HG03575 (cell line): ENCODE measurements at regions not wholly inside any gene's neighbourhood (a gene's known extent, or its start where the extent isn't known, plus 50 kb on each side); places are given as distances from the start of the nearest gene placed in this dataset.

Experiments
- ATAC-seq: cut with Tn5 transposase; IDR thresholded peaks from one replicate; pipeline ENCODE4 v1.9.1; 2021; ENCODE audit not compliant: unreplicated experiment, insufficient number of reproducible peaks, low FRiP score; ENCODE audit errors: extremely low read depth

- no peak for ATAC-seq
Measured at GRCh38 chr18:67875060-67875459, 358.5 kb upstream of the DSEL start.

- no peak for ATAC-seq
Measured at GRCh38 chr18:67865400-67865799, 348.9 kb upstream of the DSEL start.

DNA sequence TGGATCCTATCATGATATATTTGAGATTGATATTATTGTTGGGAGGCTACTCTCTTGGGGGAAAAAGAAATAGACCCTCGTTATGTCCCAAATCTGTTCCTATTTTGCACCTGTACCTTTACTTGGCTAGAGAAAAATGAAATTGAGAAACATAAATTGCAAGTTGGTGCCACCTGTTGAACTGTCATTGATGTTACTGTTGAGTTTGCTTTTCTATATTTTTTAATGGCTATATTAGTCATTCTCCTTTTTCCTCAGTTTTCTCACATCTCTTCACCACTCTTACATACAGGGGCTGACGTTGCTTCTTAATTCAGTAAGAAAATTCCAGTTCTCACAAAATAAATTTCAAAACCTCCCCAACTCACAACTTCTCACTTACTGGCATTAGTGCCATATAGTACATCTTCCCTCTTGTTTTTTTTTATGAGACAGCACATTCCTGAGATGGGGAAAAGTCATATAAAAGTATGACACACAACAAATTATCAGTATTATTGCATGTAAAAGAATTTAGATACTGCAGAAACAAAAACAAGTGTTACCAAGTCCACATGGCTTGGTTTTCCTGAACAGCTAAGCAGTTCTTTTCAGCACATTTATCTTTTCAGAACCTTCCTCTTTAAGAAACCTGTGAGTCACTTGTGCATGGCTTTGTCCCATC lies 348.3 kb upstream of the DSEL start:
- no peak for ATAC-seq

GRCh38 chr18:67862069-67862468 lies 345.5 kb upstream of the DSEL start:
- ATAC-seq: no peak

GRCh38 chr18:67854340-67854739 lies 337.8 kb upstream of the DSEL start:
- no peak for ATAC-seq

- ATAC-seq: no peak
Measured at GRCh38 chr18:67846422-67847098, 330.0 kb upstream of the DSEL start.

DNA sequence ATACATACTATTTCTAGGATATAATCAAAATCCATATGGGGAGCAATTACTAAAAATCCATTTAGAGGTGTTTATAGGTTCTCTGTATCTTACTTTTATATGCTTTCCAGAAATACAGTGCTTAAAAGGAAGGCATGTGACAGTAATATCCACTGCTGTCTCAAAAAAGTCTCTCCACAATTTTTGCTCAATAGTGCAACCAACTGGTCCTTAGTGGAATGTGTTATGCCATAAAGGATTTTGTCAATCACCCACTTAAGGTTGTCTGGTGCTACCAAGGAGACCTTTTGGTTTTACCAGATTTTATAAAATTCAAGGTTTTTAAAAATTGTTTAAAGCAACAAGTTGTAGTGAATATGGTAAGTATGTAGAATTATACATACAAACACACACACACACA lies 328.5 kb upstream of the DSEL start:
- ATAC-seq: no peak

DNA sequence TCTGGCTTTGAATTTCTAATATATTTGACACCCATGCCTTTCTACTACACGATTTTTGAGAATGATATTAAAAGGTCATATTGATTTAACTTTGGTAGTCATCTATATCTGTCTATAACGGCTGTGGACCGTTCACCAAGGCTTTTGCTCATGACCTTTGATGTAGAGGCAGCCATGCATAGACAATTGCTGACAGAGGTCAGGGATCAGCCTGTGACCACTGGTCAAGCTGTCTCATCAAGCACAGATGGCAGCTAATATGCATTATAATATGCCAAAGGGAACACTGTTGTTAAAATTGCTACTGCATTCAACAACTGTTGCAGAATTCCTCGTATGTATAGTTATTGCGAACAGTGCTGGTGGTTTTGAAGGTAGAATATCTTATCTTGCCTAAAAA lies 323.9 kb upstream of the DSEL start:
- no peak for ATAC-seq

- ATAC-seq: no peak
Measured at GRCh38 chr18:67818432-67818831, 301.9 kb upstream of the DSEL start.

GRCh38 chr18:67815280-67815679 lies 298.8 kb upstream of the DSEL start:
- no peak for ATAC-seq

GRCh38 chr18:67813380-67814028 lies 297.0 kb upstream of the DSEL start:
- no peak for ATAC-seq

DNA sequence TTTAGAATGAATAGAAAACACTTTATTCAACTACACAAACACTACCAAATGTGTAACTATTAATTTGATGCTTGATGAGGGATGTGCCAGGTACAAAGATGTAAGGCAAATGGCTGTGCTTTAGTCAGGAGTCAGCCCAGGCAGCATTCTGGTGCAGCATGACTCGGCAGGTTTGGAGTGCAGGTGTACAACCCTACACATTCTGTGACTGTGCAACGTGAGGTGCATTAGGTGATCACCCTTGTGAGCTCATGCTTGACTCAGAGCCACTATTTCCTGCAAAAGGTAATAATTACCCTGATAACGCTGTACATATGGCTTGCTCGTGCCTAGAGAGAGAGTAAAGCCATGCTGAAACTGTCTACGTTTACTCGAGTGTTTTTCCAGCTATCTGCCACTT lies 288.7 kb upstream of the DSEL start:
- ATAC-seq: no peak

DNA sequence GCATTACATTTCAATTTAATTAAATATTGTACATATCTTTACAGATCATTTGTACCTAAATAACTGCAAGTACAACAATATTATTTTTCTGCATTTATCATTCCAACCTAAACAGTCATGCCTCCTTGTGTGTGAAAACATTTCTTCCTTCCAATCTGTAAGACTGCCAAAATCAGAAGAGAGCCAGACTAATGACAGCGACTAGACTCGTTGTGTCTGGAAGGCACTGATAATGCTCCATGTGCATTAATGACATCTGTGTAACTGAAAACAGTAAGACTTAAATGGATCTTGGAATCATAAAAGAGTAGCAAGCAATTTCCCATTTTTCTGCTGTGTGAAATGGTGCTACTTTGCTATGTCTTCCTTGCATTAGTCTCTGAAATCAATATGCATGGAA lies 278.0 kb upstream of the DSEL start:
- ATAC-seq: no peak

DNA sequence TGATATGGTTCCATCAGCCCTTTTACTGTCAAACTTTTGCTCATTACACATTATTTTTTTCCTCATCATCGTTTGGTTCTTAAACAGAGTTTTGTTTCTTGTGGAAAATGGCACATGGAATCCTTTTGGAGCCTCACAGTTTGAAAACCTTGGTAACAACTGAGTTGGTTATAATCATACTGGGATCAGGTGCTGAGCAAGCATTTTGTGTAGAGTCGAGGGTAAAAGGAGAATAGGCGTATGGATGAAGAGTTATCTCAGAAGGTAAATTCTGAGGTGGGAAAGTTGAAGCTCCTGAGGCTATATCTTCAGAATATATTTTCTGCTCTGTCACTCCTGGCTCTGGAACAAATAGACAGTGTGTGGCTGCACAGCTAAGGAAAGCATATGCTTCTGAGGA lies 274.0 kb upstream of the DSEL start:
- ATAC-seq: no peak

- no peak for ATAC-seq
Measured at GRCh38 chr18:67789165-67789545, 272.6 kb upstream of the DSEL start.

DNA sequence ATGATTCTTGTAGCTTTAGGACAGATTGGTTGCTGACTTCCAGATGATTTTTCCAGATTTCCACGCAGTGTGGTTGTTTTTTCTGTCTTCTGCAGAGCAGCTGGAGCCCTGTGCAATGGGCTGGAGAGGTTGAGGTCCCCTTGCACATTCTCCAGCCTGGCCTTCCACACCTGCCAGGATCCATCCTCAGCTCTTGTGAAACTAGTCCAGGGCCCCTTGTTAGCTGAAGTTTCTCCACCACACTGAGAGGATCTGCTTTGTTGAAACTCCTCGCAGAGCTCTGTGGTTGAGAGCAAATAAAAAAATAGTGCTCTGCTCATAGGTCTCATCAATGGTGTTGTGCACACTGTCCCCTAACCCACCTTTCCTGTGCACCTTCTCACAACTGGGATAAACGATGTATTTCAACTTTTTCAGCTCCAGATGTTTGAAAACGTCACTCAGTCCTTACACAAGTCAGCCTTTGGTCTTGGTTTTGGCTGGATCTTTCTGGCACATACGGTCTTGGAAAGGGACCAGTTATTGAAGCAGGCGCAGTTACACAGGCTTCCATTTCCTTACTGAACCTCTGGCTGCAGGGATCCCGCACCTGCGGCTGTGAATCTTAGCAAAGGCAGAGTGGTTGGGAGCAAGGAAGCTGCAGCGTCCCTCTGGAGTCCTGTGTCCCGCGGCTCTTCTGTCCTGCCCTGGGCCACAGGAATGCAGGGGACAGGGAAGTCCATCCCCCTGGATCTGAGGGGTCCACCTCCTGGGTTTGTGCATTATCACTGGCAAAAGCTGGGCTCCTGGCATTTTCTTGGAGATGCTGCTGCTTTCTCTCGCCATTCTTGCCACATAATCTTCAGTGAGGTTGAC lies 272.0 kb upstream of the DSEL start:
- ATAC-seq: no peak

DNA sequence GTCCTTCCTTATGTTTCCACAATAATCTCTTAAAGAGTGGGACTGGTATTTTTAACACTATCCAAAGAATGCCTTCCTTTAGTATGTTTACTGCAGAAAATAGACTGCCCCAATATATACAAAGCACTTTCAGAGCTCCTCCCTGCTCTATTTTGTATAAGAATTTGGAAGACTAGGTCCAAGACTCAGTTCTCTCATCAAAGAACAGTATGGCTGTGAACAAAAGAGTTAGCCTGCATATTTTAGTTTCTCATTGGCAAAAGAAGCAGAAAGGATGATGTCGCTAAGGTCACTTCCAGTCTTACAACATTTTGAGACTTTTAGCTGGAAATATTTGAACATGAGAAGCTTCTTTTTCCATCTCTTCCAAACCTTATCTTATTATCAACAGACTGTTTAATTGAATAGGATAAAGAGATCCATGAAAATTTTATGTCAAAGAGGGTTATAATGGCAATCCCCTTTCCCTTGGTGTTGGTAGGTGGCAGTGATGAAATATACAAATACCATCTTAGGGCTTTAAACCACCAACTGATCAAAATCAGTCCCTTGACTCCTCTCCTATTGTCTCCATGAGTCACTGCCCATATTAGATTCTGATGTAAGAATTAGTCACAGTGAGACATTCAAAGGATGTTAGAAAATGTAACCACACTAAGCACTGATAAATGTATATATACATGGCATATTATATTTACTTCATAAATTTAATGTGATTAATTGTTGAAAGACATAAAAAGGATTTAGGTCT lies 266.9 kb upstream of the DSEL start:
- ATAC-seq: no peak

DNA sequence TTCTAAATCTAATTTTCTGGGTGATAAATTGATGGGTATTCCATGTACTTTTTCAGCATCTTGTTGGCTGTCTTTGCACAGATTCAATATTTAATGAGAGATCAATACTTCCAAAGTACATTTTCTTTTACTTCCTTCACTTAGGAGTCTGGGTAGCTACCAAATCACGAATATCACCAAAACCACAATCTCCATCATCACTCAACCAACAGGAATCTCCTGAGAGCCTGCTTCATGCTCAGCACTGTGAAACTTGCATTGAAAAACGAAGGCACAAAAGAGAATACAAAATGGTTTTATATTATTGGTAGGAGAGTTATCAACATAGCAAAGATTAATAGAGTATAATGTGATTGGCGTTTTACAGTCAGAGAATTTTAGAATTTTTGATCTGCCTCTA lies 261.5 kb upstream of the DSEL start:
- no peak for ATAC-seq

DNA sequence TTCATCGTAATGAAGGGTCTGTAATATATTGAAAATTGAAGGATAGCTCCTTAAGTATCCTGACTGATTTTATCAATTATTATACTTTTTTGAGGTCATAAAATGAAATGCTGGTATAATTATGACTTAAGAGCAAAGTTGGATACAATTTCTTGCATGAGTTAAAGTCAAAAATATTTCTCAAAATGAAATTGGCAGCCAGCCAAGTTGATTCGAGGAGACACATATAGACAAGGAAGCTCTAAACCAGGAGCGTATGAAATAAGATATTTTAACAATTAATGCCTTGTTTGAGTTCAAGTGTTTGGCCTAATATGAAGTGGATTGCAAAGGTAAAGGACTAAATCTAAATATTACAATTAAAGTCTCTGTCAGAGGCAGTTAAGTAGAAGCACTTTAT lies 260.4 kb upstream of the DSEL start:
- no peak for ATAC-seq
